ENCODE measurements at regions not wholly inside any gene's neighbourhood (a gene's known extent, or its start where the extent isn't known, plus 50 kb on each side); places are given as distances from the start of the nearest gene placed in this dataset.

DNA sequence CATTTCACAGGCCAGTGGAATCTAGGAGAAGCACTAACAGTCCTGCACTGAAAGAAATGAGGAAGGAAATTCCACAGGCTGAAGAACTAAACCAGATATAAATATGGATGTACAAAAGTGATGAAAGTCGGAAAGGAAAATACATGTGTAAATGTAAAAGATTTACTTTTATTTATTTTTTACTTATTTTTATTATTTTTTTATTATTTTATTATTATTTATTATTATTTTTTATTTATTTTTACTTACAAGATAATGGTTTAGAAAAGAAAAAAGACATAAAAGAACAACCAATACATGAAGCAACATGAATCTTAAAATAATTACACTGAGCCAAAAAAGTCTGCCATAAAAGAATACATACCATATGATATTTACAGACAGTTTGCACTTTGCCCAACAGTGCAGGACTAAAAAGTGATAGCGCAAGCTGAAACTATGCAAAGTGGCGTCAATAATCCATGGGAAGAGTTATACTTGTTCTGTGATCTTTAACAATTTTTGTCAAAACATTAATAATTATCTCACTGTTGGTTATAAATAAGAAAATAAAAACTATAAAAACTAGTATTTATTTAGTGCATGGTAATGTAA is 317.8 kb upstream of the MKI67 start (continued):
- TF ChIP-seq REST (IDR thresholded peaks at IDR 0.05; ENCODE audit: low read depth) (no peak), EZH2 (IDR thresholded peaks at IDR 0.05) (no peak), ZNF274 (IDR thresholded peaks at IDR 0.05; ENCODE audit: low read depth, low read length) (no peak)

GRCh38 chr10:128448796-128449195 is 322.6 kb upstream of the MKI67 start:
- TF ChIP-seq YY1 (IDR thresholded peaks at IDR 0.05; ENCODE audit: extremely low read depth, insufficient replicate concordance, low read depth, low read length) (no peak), TCF7L2 (IDR thresholded peaks at IDR 0.05; ENCODE audit: borderline replicate concordance, extremely low read depth, insufficient read depth, insufficient read length) (no peak), REST (IDR thresholded peaks at IDR 0.05; ENCODE audit: low read depth) (no peak)
- Histone ChIP-seq H3K9me3 (ENCODE audit: control insufficient read depth in 1 of 2, insufficient read depth in 1 of 2, low read depth in 1 of 2, low read length in 2 of 2) (no peaks in the 10 kb centered on the region), H2AFZ (ENCODE audit: low read depth, low read length, poor library complexity, severe bottlenecking) (no peak overlapping the region), H4K20me1 (ENCODE audit: insufficient read depth) (no peaks in the 10 kb centered on the region), H3K27ac (ENCODE audit: low read depth, low read length) (no peak overlapping the region), H3K4me3 (replicated peaks in 1 of 2; ENCODE audit: low read depth in 1 of 2, low read length in 2 of 2) (no peak overlapping the region), H3K36me3 (ENCODE audit: control insufficient read depth in 1 of 2, insufficient read depth in 2 of 2, low read length in 2 of 2) (no peaks in the 10 kb centered on the region), H3K27me3 (ENCODE audit: insufficient read depth, low read length) (peaks cover 42% of the 10 kb centered on the region), H3K9ac (ENCODE audit: low read length) (no peak overlapping the region), H3K79me2 (ENCODE audit: insufficient read depth, low read length) (no peaks in the 10 kb centered on the region), H3K4me2 (ENCODE audit: low read length) (no peak overlapping the region), H3K9me2 (ENCODE audit: insufficient read depth) (no peaks in the 10 kb centered on the region), H3K4me1 (ENCODE audit: control insufficient read depth in 1 of 2, insufficient read depth in 2 of 2, low read length in 2 of 2) (no peaks in the 10 kb centered on the region)
- ChIA-PET RAD21 (ENCODE audit: low non-redundant PET in 1 of 2, low total read pairs in 2 of 2, uncharacterized antibody in 2 of 2, unreplicated experiment in 2 of 2) (no interaction called here), POLR2A (no interaction called here), CTCF (no interaction called here)
- no peak for DNase-seq (ENCODE audit: low read depth, low spot score)
- intact Hi-C loops (cut with micrococcal nuclease) = loop anchor here (5.0 kb wide), 1 partner anchor 99 kb away; no protein-coding TSS in a partner anchor
- ATAC-seq = no peak
- BruUV-seq (replicated peaks) = no TSS peak
